ENCODE measurements at regions not wholly inside any gene's neighbourhood (a gene's known extent, or its start where the extent isn't known, plus 50 kb on each side); places are given as distances from the start of the nearest gene placed in this dataset.

GRCh38 chr4:149062997-149063396 is 620.8 kb upstream of the NR3C2 start:
- DNase-seq (ENCODE audit: extremely low read depth, low read depth): no peak
- TF ChIP-seq, protein P1, sequence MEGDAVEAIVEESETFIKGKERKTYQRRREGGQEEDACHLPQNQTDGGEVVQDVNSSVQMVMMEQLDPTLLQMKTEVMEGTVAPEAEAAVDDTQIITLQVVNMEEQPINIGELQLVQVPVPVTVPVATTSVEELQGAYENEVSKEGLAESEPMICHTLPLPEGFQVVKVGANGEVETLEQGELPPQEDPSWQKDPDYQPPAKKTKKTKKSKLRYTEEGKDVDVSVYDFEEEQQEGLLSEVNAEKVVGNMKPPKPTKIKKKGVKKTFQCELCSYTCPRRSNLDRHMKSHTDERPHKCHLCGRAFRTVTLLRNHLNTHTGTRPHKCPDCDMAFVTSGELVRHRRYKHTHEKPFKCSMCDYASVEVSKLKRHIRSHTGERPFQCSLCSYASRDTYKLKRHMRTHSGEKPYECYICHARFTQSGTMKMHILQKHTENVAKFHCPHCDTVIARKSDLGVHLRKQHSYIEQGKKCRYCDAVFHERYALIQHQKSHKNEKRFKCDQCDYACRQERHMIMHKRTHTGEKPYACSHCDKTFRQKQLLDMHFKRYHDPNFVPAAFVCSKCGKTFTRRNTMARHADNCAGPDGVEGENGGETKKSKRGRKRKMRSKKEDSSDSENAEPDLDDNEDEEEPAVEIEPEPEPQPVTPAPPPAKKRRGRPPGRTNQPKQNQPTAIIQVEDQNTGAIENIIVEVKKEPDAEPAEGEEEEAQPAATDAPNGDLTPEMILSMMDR (IDR thresholded peaks at IDR 0.05; ENCODE audit: low read depth, low read length, missing control alignments): no peak
- no peak overlapping the region for H3K4me3 ChIP-seq (replicated peaks; ENCODE audit: low read depth, low read length)

- H3K4me3 ChIP-seq (replicated peaks; ENCODE audit: low read depth, low read length): no peak overlapping the region
- TF ChIP-seq, protein P1 (IDR thresholded peaks at IDR 0.05; ENCODE audit: low read depth, low read length, missing control alignments): no peak
- DNase-seq (ENCODE audit: extremely low read depth, low read depth): no peak
Measured at GRCh38 chr4:149057594-149057993, 615.4 kb upstream of the NR3C2 start.

DNA sequence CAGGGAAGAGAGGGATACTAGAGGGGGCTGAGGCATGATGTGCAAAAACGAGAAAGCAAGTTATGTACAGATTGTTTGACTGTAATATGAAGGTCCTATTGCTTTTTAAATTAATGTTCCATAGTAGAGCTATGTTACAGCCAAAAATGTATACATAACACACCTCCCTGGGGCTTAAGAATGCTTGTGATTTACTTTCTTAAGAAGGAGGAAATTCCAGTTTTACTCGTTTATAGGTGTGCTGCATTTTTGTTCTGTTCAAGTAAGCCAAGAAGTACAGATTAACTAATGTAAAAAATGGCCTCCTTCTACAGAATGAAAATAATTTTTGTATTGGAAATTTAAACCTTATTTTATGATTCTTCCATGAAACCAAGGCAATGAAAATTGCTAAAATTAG is 614.4 kb upstream of the NR3C2 start:
- TF ChIP-seq, protein P1 (IDR thresholded peaks at IDR 0.05; ENCODE audit: low read depth, low read length, missing control alignments): no peak
- no peak for DNase-seq (ENCODE audit: extremely low read depth, low read depth)
- no peak overlapping the region for H3K4me3 ChIP-seq (replicated peaks; ENCODE audit: low read depth, low read length)

DNA sequence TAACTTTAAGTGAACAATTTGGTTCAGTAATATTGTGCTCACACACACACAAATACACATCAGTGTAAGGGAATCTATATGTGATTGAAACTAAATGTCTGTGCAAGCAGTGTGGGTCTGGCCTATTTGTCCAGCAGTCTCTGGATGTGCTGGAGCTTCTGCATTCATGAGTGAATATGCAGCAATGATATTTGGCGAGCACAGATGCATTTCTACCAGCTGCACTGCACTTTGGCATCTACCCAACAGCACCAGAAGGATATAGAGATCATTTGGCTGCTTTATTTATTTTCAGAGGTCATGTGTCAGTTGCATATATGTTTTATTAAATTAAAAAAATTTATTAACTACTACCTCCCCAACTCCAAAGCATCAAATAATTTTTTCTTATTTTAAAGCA is 613.4 kb upstream of the NR3C2 start:
- TF ChIP-seq, protein P1 (IDR thresholded peaks at IDR 0.05; ENCODE audit: low read depth, low read length, missing control alignments): no peak
- H3K4me3 ChIP-seq (replicated peaks; ENCODE audit: low read depth, low read length): no peak overlapping the region
- DNase-seq (ENCODE audit: extremely low read depth, low read depth): no peak

GRCh38 chr4:149050840-149051239 is 608.6 kb upstream of the NR3C2 start:
- H3K4me3 ChIP-seq (replicated peaks; ENCODE audit: low read depth, low read length): no peak overlapping the region
- DNase-seq (ENCODE audit: extremely low read depth, low read depth): no peak
- TF ChIP-seq, protein P1 (IDR thresholded peaks at IDR 0.05; ENCODE audit: low read depth, low read length, missing control alignments): no peak

GRCh38 chr4:149048451-149049143 is 606.4 kb upstream of the NR3C2 start:
- TF ChIP-seq, protein P1 (IDR thresholded peaks at IDR 0.05; ENCODE audit: low read depth, low read length, missing control alignments): no peak
- no peak for DNase-seq (ENCODE audit: extremely low read depth, low read depth)
- H3K4me3 ChIP-seq (replicated peaks; ENCODE audit: low read depth, low read length): no peak overlapping the region

DNA sequence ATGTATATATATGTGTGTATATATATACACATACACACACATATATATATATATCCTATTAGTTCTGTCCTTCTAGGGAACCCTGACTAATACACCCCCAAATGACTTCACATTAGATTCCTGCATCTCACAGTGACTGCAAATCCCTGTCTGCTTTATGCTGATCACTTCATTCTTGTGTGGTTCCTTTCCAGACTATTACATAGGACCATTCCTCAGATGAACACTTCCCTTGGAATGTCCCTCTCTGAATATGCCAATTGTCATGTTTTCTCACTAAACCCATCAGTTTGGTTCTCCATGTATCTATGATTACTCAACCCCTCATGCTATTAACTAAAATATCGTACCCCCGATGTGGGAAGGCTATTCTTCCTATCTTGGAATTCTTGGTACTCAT is 605.2 kb upstream of the NR3C2 start:
- TF ChIP-seq, protein P1 (IDR thresholded peaks at IDR 0.05; ENCODE audit: low read depth, low read length, missing control alignments): no peak
- no peak for DNase-seq (ENCODE audit: extremely low read depth, low read depth)
- H3K4me3 ChIP-seq (replicated peaks; ENCODE audit: low read depth, low read length): no peak overlapping the region

Measured in HFF-Myc (cell line).